Lower leg skin (tissue), 4 donors: ENCODE measurements at regions not wholly inside any gene's neighbourhood (a gene's known extent, or its start where the extent isn't known, plus 50 kb on each side); places are given as distances from the start of the nearest gene placed in this dataset.

Source experiments
- DNase-seq, 2 donors: peaks; one replicate each; pipeline ENCODE4 v3.0.0-alpha.2; 2019; ENCODE audit warnings: low spot score in 2 of 2
- H3K4me3 ChIP-seq: fragments of 200-600 bp; sonication (generic); 2 replicates; pipeline ENCODE4 v1.5.1; 2017; ENCODE audit warnings: mild to moderate bottlenecking, low read depth; ENCODE audit not compliant: poor library complexity, severe bottlenecking
- CTCF ChIP-seq, 3 donors: fragments of 450-650 bp; IDR thresholded peaks; one replicate each; pipeline ENCODE4 v1.5.1; 2016; ENCODE audit warnings: antibody characterized with exemption in 3 of 3, mild to moderate bottlenecking in 3 of 3, moderate library complexity in 2 of 3
- POLR2A ChIP-seq, 2 donors: fragments of 450-650 bp; IDR thresholded peaks; one replicate each; pipeline ENCODE4 v1.6.1; 2016 to 2017; ENCODE audit warnings: antibody characterized with exemption in 2 of 2, mild to moderate bottlenecking in 1 of 2, moderate library complexity in 1 of 2
- WGBS, 2 donors: methylation state at CpG; one replicate each; pipeline ENCODE4 v1.1.5; 2018; 5-methylcytosine and 5-hydroxymethylcytosine counted together
- intact Hi-C: fragments of 100-400 bp; cut with DNase I; formaldehyde crosslinking; loops from one replicate; pipeline ENCODE4 v1.15.0; 2023; ENCODE audit warnings: low total_unique reads

- DNase-seq: peak in 1 of 2 donors; percentile 83
- intact Hi-C loops: no loop called here
- no peak overlapping the region for H3K4me3 ChIP-seq
- TF ChIP-seq POLR2A (IDR thresholded peaks at IDR 0.05): no peak
- no peak for TF ChIP-seq CTCF (IDR thresholded peaks at IDR 0.05)
- WGBS, 2 donors: 63 to 75% methylated on average over 10 of the region's 15 CpGs
Observed at GRCh38 chr17:77328823-77329740, 188.3 kb downstream of the SEC14L1 start.

- peak in 1 of 2 donors; percentile 85 for DNase-seq
- TF ChIP-seq CTCF (IDR thresholded peaks at IDR 0.05): no peak
- no peak for TF ChIP-seq POLR2A (IDR thresholded peaks at IDR 0.05)
- intact Hi-C loops: loop anchor here (2.0 kb wide), 1 partner anchor 165 kb away; no protein-coding TSS in a partner anchor
- 68 to 72% methylated on average over 21 of the region's 21 CpGs for WGBS, 2 donors
- H3K4me3 ChIP-seq: no peak overlapping the region
Observed at GRCh38 chr17:77329741-77330531, 189.2 kb downstream of the SEC14L1 start.

- H3K4me3 ChIP-seq: no peak overlapping the region
- peak in 1 of 2 donors; percentile 86 for DNase-seq
- WGBS, 2 donors: 73 to 78% methylated on average over 10 of the region's 10 CpGs
- TF ChIP-seq POLR2A (IDR thresholded peaks at IDR 0.05) (no peak), CTCF (IDR thresholded peaks at IDR 0.05) (no peak)
- intact Hi-C loops: loop anchor here (2.0 kb wide), 1 partner anchor 164 kb away; no protein-coding TSS in a partner anchor
Observed at GRCh38 chr17:77330602-77331081, 189.9 kb downstream of the SEC14L1 start.

- intact Hi-C loops: loop anchor here (2.0 kb wide), 1 partner anchor 163 kb away; no protein-coding TSS in a partner anchor
- TF ChIP-seq POLR2A (IDR thresholded peaks at IDR 0.05): no peak
- peak in 1 of 3 donors; percentile 97 for TF ChIP-seq CTCF (IDR thresholded peaks at IDR 0.05)
- DNase-seq: peak; percentile 90 to 98
- WGBS, 2 donors: 13 to 16% methylated on average over 23 of the region's 23 CpGs
- no peak overlapping the region for H3K4me3 ChIP-seq
Observed at GRCh38 chr17:77331301-77331864, 190.6 kb downstream of the SEC14L1 start.
